ENCODE measurements at regions not wholly inside any gene's neighbourhood (a gene's known extent, or its start where the extent isn't known, plus 50 kb on each side); places are given as distances from the start of the nearest gene placed in this dataset.
"Not testable (repeated sequence)": the region's sequence is repeated elsewhere in the genome, so short reads cannot be mapped to it uniquely, and the experiment has no call there.

- TF ChIP-seq TSHZ1 (CRISPR knock-in tag; IDR thresholded peaks at IDR 0.05); ATF3 (IDR thresholded peaks at IDR 0.05); ATF3 (CRISPR knock-in tag; conservative IDR thresholded peaks at IDR 0.05); POLR2AphosphoS5 (IDR thresholded peaks at IDR 0.05; ENCODE audit: control insufficient read depth, insufficient read depth, low read depth, low read length); CTCF (IDR thresholded peaks at IDR 0.05 in 2 of 3, conservative IDR thresholded peaks at IDR 0.05 in 1 of 3; ENCODE audit: insufficient read depth in 2 of 3, low read depth in 1 of 3, low read length in 3 of 3); FOXM1 (IDR thresholded peaks at IDR 0.05; ENCODE audit: low read depth); FOXM1 (CRISPR knock-in tag; IDR thresholded peaks at IDR 0.05; ENCODE audit: low read depth); PREB (CRISPR knock-in tag; IDR thresholded peaks at IDR 0.05); GABPA (tag; conservative IDR thresholded peaks at IDR 0.05; ENCODE audit: low read depth); RBBP5 (IDR thresholded peaks at IDR 0.05; ENCODE audit: borderline replicate concordance, insufficient read depth, low read length, poor library complexity, severe bottlenecking); NONO (IDR thresholded peaks at IDR 0.05; ENCODE audit: low read depth in 2 of 2, low read length in 1 of 2); BRCA1 (IDR thresholded peaks at IDR 0.05); BRCA1 (CRISPR knock-in tag; IDR thresholded peaks at IDR 0.05): not testable (repeated sequence)
- TF ChIP-seq, protein P1, sequence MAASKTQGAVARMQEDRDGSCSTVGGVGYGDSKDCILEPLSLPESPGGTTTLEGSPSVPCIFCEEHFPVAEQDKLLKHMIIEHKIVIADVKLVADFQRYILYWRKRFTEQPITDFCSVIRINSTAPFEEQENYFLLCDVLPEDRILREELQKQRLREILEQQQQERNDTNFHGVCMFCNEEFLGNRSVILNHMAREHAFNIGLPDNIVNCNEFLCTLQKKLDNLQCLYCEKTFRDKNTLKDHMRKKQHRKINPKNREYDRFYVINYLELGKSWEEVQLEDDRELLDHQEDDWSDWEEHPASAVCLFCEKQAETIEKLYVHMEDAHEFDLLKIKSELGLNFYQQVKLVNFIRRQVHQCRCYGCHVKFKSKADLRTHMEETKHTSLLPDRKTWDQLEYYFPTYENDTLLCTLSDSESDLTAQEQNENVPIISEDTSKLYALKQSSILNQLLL (CRISPR knock-in tag; IDR thresholded peaks at IDR 0.05; ENCODE audit: borderline replicate concordance): not testable (repeated sequence)
These were observed 89.7 kb downstream of the SPATA31A6 start for GRCh38 chr9:42273191-42273590.
